ENCODE measurements at regions not wholly inside any gene's neighbourhood (a gene's known extent, or its start where the extent isn't known, plus 50 kb on each side); places are given as distances from the start of the nearest gene placed in this dataset.

DNA sequence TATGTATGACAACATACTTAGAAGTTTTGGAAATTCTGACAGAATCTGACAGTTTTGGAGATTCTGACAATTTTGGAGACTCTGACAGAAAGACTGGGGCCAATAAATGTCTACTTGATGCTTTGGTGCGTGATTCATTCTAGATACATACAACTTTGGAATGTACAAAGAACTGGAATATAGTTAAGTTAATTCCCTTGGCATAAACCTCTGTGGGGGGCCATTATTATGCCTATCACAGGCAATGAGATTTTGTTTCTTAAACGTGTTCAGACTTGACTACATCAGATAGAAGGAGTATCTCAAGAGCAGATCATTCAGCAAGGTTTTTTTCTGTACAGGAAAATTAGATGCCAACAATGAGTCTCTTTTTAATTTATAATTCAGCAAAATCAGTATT lies 617.6 kb upstream of the ZNF717 start:
- Histone ChIP-seq H3K9me3 (ENCODE audit: control extremely low read depth in 1 of 3, control insufficient read depth in 2 of 3, insufficient read depth in 1 of 3, low read length in 2 of 3) (no peaks in the 10 kb centered on the region), H3K4me3 (ENCODE audit: control extremely low read depth in 1 of 5, extremely low read depth in 1 of 5, insufficient read depth in 1 of 5, low read depth in 2 of 5, low read length in 4 of 5) (no peak overlapping the region), H4K20me1 (ENCODE audit: control insufficient read depth, insufficient read depth, low read length, poor library complexity, severe bottlenecking) (no peaks in the 10 kb centered on the region), H3K4me2 (replicated peaks; ENCODE audit: low read depth, low read length, poor library complexity, severe bottlenecking) (no peak overlapping the region), H3K9ac (ENCODE audit: low read length) (no peak overlapping the region), H3K27ac (ENCODE audit: low read length in 2 of 2) (no peak overlapping the region), H3K36me3 (replicated peaks in 1 of 2; ENCODE audit: control extremely low read depth in 1 of 2, control insufficient read depth in 1 of 2, extremely low read depth in 1 of 2, insufficient read depth in 2 of 2, low read length in 1 of 2) (no peaks in the 10 kb centered on the region), H2AFZ (ENCODE audit: insufficient read depth, low read depth, low read length, poor library complexity, severe bottlenecking) (no peak overlapping the region), H3K4me1 (ENCODE audit: control insufficient read depth in 2 of 2, insufficient read depth in 2 of 2, low read length in 2 of 2) (no peaks in the 10 kb centered on the region), H3K27me3 (replicated peaks in 1 of 4; ENCODE audit: control extremely low read depth in 1 of 4, control insufficient read depth in 3 of 4, insufficient read depth in 4 of 4, low read length in 3 of 4) (no peaks in the 10 kb centered on the region), H3K79me2 (ENCODE audit: control insufficient read depth, insufficient read depth, low read length) (no peaks in the 10 kb centered on the region)
- CTCF ChIA-PET: no interaction called here
- Mint-ChIP-seq H3K27ac (no peak overlapping the region), H3K4me3 (no peak overlapping the region), H3K4me1 (no peaks in the 10 kb centered on the region), H3K27me3 (no peaks in the 10 kb centered on the region), H3K9me3 (ENCODE audit: insufficient read depth) (peaks cover 6% of the 10 kb centered on the region)
- TF ChIP-seq CTCF (IDR thresholded peaks at IDR 0.05): no peak
- no peak for TF ChIP-seq EZH2 (IDR thresholded peaks at IDR 0.05; ENCODE audit: borderline replicate concordance, insufficient read depth, low read depth, low read length, poor library complexity, severe bottlenecking)
- DNase-seq: no peak
- no peak for ATAC-seq (ENCODE audit: low read depth)
- intact Hi-C loops (cut with micrococcal nuclease): no loop called here
- no CpG with 5 or more reads among the region's 2 CpGs for WGBS (ENCODE audit: insufficient coverage)
- POLR2A ChIA-PET: no interaction called here

DNA sequence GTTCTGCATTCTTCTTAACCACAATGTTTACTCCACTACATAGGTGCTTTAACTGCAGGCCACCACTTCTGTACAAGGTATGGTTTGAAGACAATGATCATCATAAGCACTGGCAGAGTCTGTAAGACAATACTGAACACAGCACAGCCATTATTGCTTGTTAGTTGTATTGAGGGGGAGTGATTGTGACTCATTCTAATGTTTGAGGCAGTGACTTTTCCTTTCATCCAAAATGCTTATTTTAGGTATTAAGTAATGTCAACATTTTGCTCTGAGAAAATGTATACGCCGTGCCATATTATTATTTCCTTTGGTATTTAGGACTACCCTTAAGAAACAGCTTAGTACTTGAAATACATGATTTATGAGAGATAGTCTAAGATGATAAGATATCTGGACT lies 618.2 kb upstream of the ZNF717 start:
- no peak overlapping the region for H3K4me3 ChIP-seq (ENCODE audit: control extremely low read depth in 1 of 5, extremely low read depth in 1 of 5, insufficient read depth in 1 of 5, low read depth in 2 of 5, low read length in 4 of 5)
- H3K9me3 Mint-ChIP-seq (ENCODE audit: insufficient read depth): peaks cover 6% of the 10 kb centered on the region
- no peaks in the 10 kb centered on the region for H3K27me3 Mint-ChIP-seq
- H3K4me1 Mint-ChIP-seq: no peaks in the 10 kb centered on the region
- no peak overlapping the region for H3K4me2 ChIP-seq (replicated peaks; ENCODE audit: low read depth, low read length, poor library complexity, severe bottlenecking)
- H3K9ac ChIP-seq (ENCODE audit: low read length): no peak overlapping the region
- no peaks in the 10 kb centered on the region for H3K9me3 ChIP-seq (ENCODE audit: control extremely low read depth in 1 of 3, control insufficient read depth in 2 of 3, insufficient read depth in 1 of 3, low read length in 2 of 3)
- H2AFZ ChIP-seq (ENCODE audit: insufficient read depth, low read depth, low read length, poor library complexity, severe bottlenecking): no peak overlapping the region
- ATAC-seq (ENCODE audit: low read depth): no peak
- H3K36me3 ChIP-seq (replicated peaks in 1 of 2; ENCODE audit: control extremely low read depth in 1 of 2, control insufficient read depth in 1 of 2, extremely low read depth in 1 of 2, insufficient read depth in 2 of 2, low read length in 1 of 2): no peaks in the 10 kb centered on the region
- no peak overlapping the region for H3K4me3 Mint-ChIP-seq
- H3K4me1 ChIP-seq (ENCODE audit: control insufficient read depth in 2 of 2, insufficient read depth in 2 of 2, low read length in 2 of 2): no peaks in the 10 kb centered on the region
- intact Hi-C loops (cut with micrococcal nuclease): no loop called here
- ChIA-PET POLR2A (no interaction called here), CTCF (no interaction called here)
- H3K27me3 ChIP-seq (replicated peaks in 1 of 4; ENCODE audit: control extremely low read depth in 1 of 4, control insufficient read depth in 3 of 4, insufficient read depth in 4 of 4, low read length in 3 of 4): no peaks in the 10 kb centered on the region
- TF ChIP-seq EZH2 (IDR thresholded peaks at IDR 0.05; ENCODE audit: borderline replicate concordance, insufficient read depth, low read depth, low read length, poor library complexity, severe bottlenecking): no peak
- TF ChIP-seq CTCF (IDR thresholded peaks at IDR 0.05): no peak
- no peak overlapping the region for H3K27ac Mint-ChIP-seq
- no peaks in the 10 kb centered on the region for H4K20me1 ChIP-seq (ENCODE audit: control insufficient read depth, insufficient read depth, low read length, poor library complexity, severe bottlenecking)
- no peak for DNase-seq
- no peaks in the 10 kb centered on the region for H3K79me2 ChIP-seq (ENCODE audit: control insufficient read depth, insufficient read depth, low read length)
- H3K27ac ChIP-seq (ENCODE audit: low read length in 2 of 2): no peak overlapping the region
- no CpG with 5 or more reads among the region's 2 CpGs for WGBS (ENCODE audit: insufficient coverage)
